H1 (cell line): ENCODE measurements at regions not wholly inside any gene's neighbourhood (a gene's known extent, or its start where the extent isn't known, plus 50 kb on each side); places are given as distances from the start of the nearest gene placed in this dataset.

ENCODE experiments used
- CTCF ChIA-PET: fragments of 300-600 bp; sonication (Branson Sonifier 250); formaldehyde crosslinking; loops from one replicate; lab custom pipeline; 2021; ENCODE audit not compliant: partially characterized antibody; lab: Charles Lee
- POLR2A ChIA-PET: fragments of 300-600 bp; sonication (Branson Sonifier 250); formaldehyde crosslinking; loops from one replicate; lab custom pipeline; 2021; ENCODE audit warnings: inconsistent platforms; ENCODE audit not compliant: partially characterized antibody; lab: Charles Lee
- DNase-seq, 2 experiments: peaks; one replicate each; pipeline versions ENCODE4 v3.0.0 to v3.0.0-alpha.2; 2010 to 2022; ENCODE audit warnings: low spot score in 2 of 2, low read depth in 1 of 2, mixed read lengths in 1 of 2
- FAIRE-seq: peaks from 2 replicates; lab custom pipeline; 2011; peaks lifted over from hg19 to GRCh38; lab: Jason Lieb, UNC
- H2AFZ ChIP-seq: 2 replicates; pipeline ENCODE4 v1.8.1; 2012; ENCODE audit warnings: low read length, inconsistent platforms
- H2AK5ac ChIP-seq: 2 replicates; pipeline ENCODE4 v1.6.1; 2013; ENCODE audit warnings: low read depth, low read length
- H2BK120ac ChIP-seq: replicated peaks from 2 replicates; pipeline ENCODE3; 2013; ENCODE audit warnings: low read depth, low read length, inconsistent platforms
- H2BK12ac ChIP-seq: 2 replicates; pipeline ENCODE4 v1.6.1; 2013; ENCODE audit warnings: low read depth, low read length
- H2BK15ac ChIP-seq: 2 replicates; pipeline ENCODE4 v1.6.1; 2013; ENCODE audit warnings: low read length
- H2BK20ac ChIP-seq: 2 replicates; pipeline ENCODE4 v1.6.1; 2013; ENCODE audit warnings: low read length
- H2BK5ac ChIP-seq: 2 replicates; pipeline ENCODE4 v1.6.1; 2013; ENCODE audit warnings: low read depth, low read length
- H3K14ac ChIP-seq: 2 replicates; pipeline ENCODE4 v1.6.1; 2013; ENCODE audit warnings: inconsistent platforms; ENCODE audit not compliant: insufficient read length
- H3K18ac ChIP-seq: 2 replicates; pipeline ENCODE4 v1.6.1; 2013; ENCODE audit warnings: low read length; ENCODE audit errors: extremely low read depth
- H3K23ac ChIP-seq: 2 replicates; pipeline ENCODE4 v1.6.1; 2013; ENCODE audit warnings: inconsistent platforms; ENCODE audit not compliant: insufficient read length
- H3K23me2 ChIP-seq: 2 replicates; pipeline ENCODE4 v1.6.1; 2013; ENCODE audit warnings: low read depth, low read length
- H3K27ac ChIP-seq: 2 replicates; pipeline ENCODE4 v1.6.1; 2011; ENCODE audit warnings: low read depth, low read length, inconsistent platforms
- H3K27me3 ChIP-seq, 4 experiments: replicated peaks in 1 of 4; 1 replicate in 1 of 4; 2 replicates in 3 of 4; pipeline versions ENCODE4 v1.6.1 to v1.8.1; 2011 to 2013; ENCODE audit warnings: low read length in 3 of 4, mild to moderate bottlenecking in 3 of 4, inconsistent platforms in 2 of 4, mixed read lengths in 2 of 4, moderate library complexity in 1 of 4; ENCODE audit not compliant: control insufficient read depth in 3 of 4, insufficient read depth in 3 of 4; ENCODE audit errors: extremely low read depth in 1 of 4
- H3K36me3 ChIP-seq, 4 experiments: 2 replicates each; pipeline versions ENCODE4 v1.6.1 to v1.8.1; 2011 to 2013; ENCODE audit warnings: mild to moderate bottlenecking in 4 of 4, low read length in 3 of 4, moderate library complexity in 2 of 4, control low read depth in 1 of 4, inconsistent platforms in 1 of 4; ENCODE audit not compliant: insufficient read depth in 4 of 4, control insufficient read depth in 2 of 4
- H3K4ac ChIP-seq: replicated peaks from 2 replicates; pipeline ENCODE3; 2013; ENCODE audit warnings: low read length, low read depth, mixed read lengths, inconsistent platforms; ENCODE audit not compliant: insufficient read length
- H3K4me1 ChIP-seq, 4 experiments: replicated peaks in 1 of 4; 1 replicate in 1 of 4; 2 replicates in 3 of 4; pipeline versions ENCODE4 v1.6.1 to v1.8.1; 2011 to 2013; ENCODE audit warnings: low read length in 3 of 4, inconsistent platforms in 2 of 4, mixed read lengths in 1 of 4; ENCODE audit not compliant: insufficient read depth in 4 of 4, control insufficient read depth in 3 of 4
- H3K4me2 ChIP-seq, 2 experiments: 2 replicates each; pipeline versions ENCODE4 v1.6.1 to v1.8.1; 2011 to 2013; ENCODE audit warnings: low read depth in 2 of 2, low read length in 2 of 2, control low read depth in 1 of 2, inconsistent platforms in 1 of 2, mild to moderate bottlenecking in 1 of 2; ENCODE audit not compliant: insufficient read depth in 1 of 2
- H3K4me3 ChIP-seq, 4 experiments: fragments of 200-600, 300-600 bp in 1 of 4; sonication (generic), shearing (Covaris generic), sonication (Bioruptor Twin) in 1 of 4; 2 replicates each; pipeline versions ENCODE4 v1.5.1 to v1.8.1; 2011 to 2016; ENCODE audit warnings: low read length in 4 of 4, low read depth in 3 of 4, control low read depth in 2 of 4, inconsistent platforms in 2 of 4, mild to moderate bottlenecking in 2 of 4, mixed read lengths in 1 of 4, moderate library complexity in 1 of 4; ENCODE audit not compliant: insufficient read depth in 2 of 4; ENCODE audit errors: extremely low read depth in 1 of 4
- H3K56ac ChIP-seq: replicated peaks from 2 replicates; pipeline ENCODE3; 2013; ENCODE audit warnings: low read depth, mild to moderate bottlenecking, mixed read lengths, low read length, inconsistent platforms; ENCODE audit not compliant: insufficient read length
- H3K79me1 ChIP-seq: 2 replicates; pipeline ENCODE4 v1.6.1; 2013; ENCODE audit warnings: low read depth, low read length, control low read depth
- H3K79me2 ChIP-seq, 2 experiments: 2 replicates each; pipeline versions ENCODE4 v1.6.1 to v1.8.1; 2012 to 2013; ENCODE audit warnings: low read length in 2 of 2, mild to moderate bottlenecking in 2 of 2, inconsistent platforms in 1 of 2; ENCODE audit not compliant: insufficient read depth in 2 of 2, control insufficient read depth in 1 of 2
- H3K9ac ChIP-seq, 4 experiments: replicated peaks in 1 of 4; 1 replicate in 1 of 4; 2 replicates in 3 of 4; pipeline versions ENCODE4 v1.6.1 to v1.8.1; 2011 to 2013; ENCODE audit warnings: low read depth in 3 of 4, low read length in 3 of 4, control low read depth in 2 of 4, mild to moderate bottlenecking in 2 of 4, moderate library complexity in 2 of 4, inconsistent platforms in 1 of 4; ENCODE audit errors: extremely low read depth in 1 of 4
- H3K9me3 ChIP-seq, 2 experiments: 2 replicates each; pipeline versions ENCODE4 v1.6.1 to v1.8.1; 2012 to 2013; ENCODE audit warnings: mild to moderate bottlenecking in 2 of 2, moderate library complexity in 2 of 2, control low read depth in 1 of 2, inconsistent platforms in 1 of 2, low read depth in 1 of 2, low read length in 1 of 2, mixed read lengths in 1 of 2; ENCODE audit not compliant: insufficient read depth in 2 of 2
- H4K20me1 ChIP-seq, 2 experiments: replicated peaks in 1 of 2; 2 replicates each; pipeline versions ENCODE3 to v1.8.1; 2011 to 2013; ENCODE audit warnings: inconsistent platforms in 2 of 2, low read length in 2 of 2, mild to moderate bottlenecking in 1 of 2; ENCODE audit not compliant: insufficient read depth in 2 of 2, control insufficient read depth in 1 of 2
- H4K5ac ChIP-seq: 2 replicates; pipeline ENCODE4 v1.6.1; 2013; ENCODE audit warnings: low read length, low read depth, mixed read lengths, inconsistent platforms; ENCODE audit not compliant: insufficient read length
- H4K8ac ChIP-seq: 2 replicates; pipeline ENCODE4 v1.8.0; 2013; ENCODE audit warnings: mild to moderate bottlenecking, moderate library complexity, low read length, inconsistent platforms; ENCODE audit not compliant: insufficient read depth; ENCODE audit errors: extremely low read depth
- H4K91ac ChIP-seq: replicated peaks from 2 replicates; pipeline ENCODE3; 2013; ENCODE audit warnings: low read length, mixed read lengths, inconsistent platforms; ENCODE audit not compliant: insufficient read length
- ASH2L ChIP-seq: fragments of 200-600, 300-600 bp; sonication (generic); IDR thresholded peaks from one replicate; pipeline ENCODE4 v1.7.1; 2017; ENCODE audit warnings: low read length
- BCL11A ChIP-seq, 2 experiments: IDR thresholded peaks; one replicate each; pipeline ENCODE4 v1.6.1; 2011; ENCODE audit warnings: low read depth in 2 of 2, low read length in 2 of 2, mild to moderate bottlenecking in 2 of 2
- CEBPB ChIP-seq: IDR thresholded peaks from 2 replicates; pipeline ENCODE4 v1.6.1; 2012; ENCODE audit warnings: low read depth, low read length
- EZH2 ChIP-seq: fragments of 200-600 bp; sonication (generic); IDR thresholded peaks from 2 replicates; pipeline ENCODE4 v1.7.1; 2012; ENCODE audit warnings: low read depth, mild to moderate bottlenecking, moderate library complexity, low read length, inconsistent platforms; ENCODE audit not compliant: severe bottlenecking
- FOSL1 ChIP-seq: IDR thresholded peaks from 2 replicates; pipeline ENCODE4 v1.6.1; 2011; ENCODE audit warnings: mild to moderate bottlenecking, low read depth, low read length, moderate library complexity; ENCODE audit not compliant: insufficient read depth
- GTF2F1 ChIP-seq: IDR thresholded peaks from 2 replicates; pipeline ENCODE4 v1.6.1; 2012; ENCODE audit warnings: low read depth, low read length, improper control_type of control experiment, borderline replicate concordance
- NRF1 ChIP-seq: IDR thresholded peaks from 2 replicates; pipeline ENCODE4 v1.6.1; 2011; ENCODE audit warnings: mild to moderate bottlenecking, low read depth, low read length, improper control_type of control experiment
- PHF8 ChIP-seq: fragments of 200-600 bp; sonication (generic); conservative IDR thresholded peaks from 2 replicates; pipeline ENCODE4 v1.7.1; 2012; ENCODE audit warnings: low read depth, mild to moderate bottlenecking, inconsistent platforms, low read length, moderate library complexity
- RAD21 ChIP-seq, 2 experiments: IDR thresholded peaks in 1 of 2; conservative IDR thresholded peaks in 1 of 2; 2 replicates each; pipeline ENCODE4 v1.6.1; 2011; ENCODE audit warnings: low read depth in 2 of 2, low read length in 2 of 2, improper control_type of control experiment in 1 of 2, inconsistent platforms in 1 of 2, mild to moderate bottlenecking in 1 of 2, moderate library complexity in 1 of 2
- RNF2 ChIP-seq: fragments of 200-900, 300-1000 bp; sonication (generic); IDR thresholded peaks from 2 replicates; pipeline ENCODE4 v1.7.1; 2016; ENCODE audit warnings: borderline replicate concordance, low read depth, mild to moderate bottlenecking, antibody characterized with exemption, low read length; ENCODE audit not compliant: poor library complexity, severe bottlenecking; ENCODE audit errors: missing control alignments
- WGBS, 2 experiments: shearing (Covaris generic) in 1 of 2; methylation state at CpG; one replicate each; pipeline versions ENCODE4 v1.1.6 to v1.1.7; 2013 to 2015; ENCODE audit warnings: low lambda C conversion rate in 2 of 2, mixed read lengths in 2 of 2, inconsistent platforms in 1 of 2, low coverage in 1 of 2, missing lambda C conversion rate in 1 of 2; ENCODE audit not compliant: insufficient replicate concordance in 2 of 2, insufficient coverage in 1 of 2, insufficient read length in 1 of 2; ENCODE audit errors: extremely low coverage in 1 of 2, missing lambda C conversion rate in 1 of 2; 5-methylcytosine and 5-hydroxymethylcytosine counted together
- TF ChIP-seq, protein P1 (sequence below): IDR thresholded peaks from 2 replicates; pipeline ENCODE4 v1.6.1; 2011; ENCODE audit warnings: low read depth, mild to moderate bottlenecking, low read length; ENCODE audit not compliant: insufficient read depth
- TF ChIP-seq, protein P2 (sequence below): IDR thresholded peaks from 2 replicates; pipeline ENCODE4 v1.6.1; 2011; ENCODE audit warnings: low read length, improper control_type of control experiment

DNA sequence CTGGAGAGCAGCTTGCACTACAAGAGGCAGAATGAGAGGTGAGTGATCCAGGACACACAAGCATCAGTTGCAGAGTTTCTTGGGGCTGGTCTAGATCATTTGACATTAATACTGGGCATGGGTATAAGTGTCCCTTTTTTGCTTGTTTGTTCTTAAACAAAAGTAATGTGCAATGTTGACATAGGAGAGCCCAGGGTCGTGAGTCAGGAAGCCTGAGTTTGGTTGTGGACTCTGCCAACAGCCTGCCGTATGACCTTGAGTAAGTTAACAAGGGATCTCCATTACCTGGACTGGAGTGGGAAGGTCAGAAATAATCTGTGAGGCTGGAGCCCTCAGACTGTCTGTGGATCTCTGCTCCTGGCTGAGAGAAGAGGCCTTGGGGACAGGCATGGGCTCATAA lies 170.3 kb downstream of the KCNA5 start:
- H3K23me2 ChIP-seq, result no peaks in the 10 kb centered on the region
- no peak overlapping the region for H2BK15ac ChIP-seq
- H3K9me3 ChIP-seq, result no peaks in the 10 kb centered on the region
- H2BK12ac ChIP-seq, result no peak overlapping the region
- H3K9ac ChIP-seq, result no peak overlapping the region
- no peaks in the 10 kb centered on the region for H3K36me3 ChIP-seq
- WGBS, 2 experiments, result 86% methylated on average over 2 of the region's 2 CpGs; no CpG with 5 or more reads in 1 of the 2 experiments
- H2BK5ac ChIP-seq, result no peak overlapping the region
- H4K8ac ChIP-seq, result no peak overlapping the region
- H3K4ac ChIP-seq, result no peak overlapping the region
- H3K56ac ChIP-seq, result no peak overlapping the region
- H3K4me3 ChIP-seq, result no peak overlapping the region
- H3K23ac ChIP-seq, result no peak overlapping the region
- no peak overlapping the region for H4K5ac ChIP-seq
- H2AK5ac ChIP-seq, result no peak overlapping the region
- CTCF ChIA-PET, result interaction anchor here (2.3 kb wide), 1 partner anchor 215 kb away, joined by 8 read pairs; no protein-coding TSS in a partner anchor
- no peak for DNase-seq
- no peak overlapping the region for H2AFZ ChIP-seq
- H3K27ac ChIP-seq, result no peak overlapping the region
- no peak overlapping the region for H4K91ac ChIP-seq
- no peaks in the 10 kb centered on the region for H3K79me2 ChIP-seq
- H3K79me1 ChIP-seq, result no peaks in the 10 kb centered on the region
- TF ChIP-seq RAD21 (IDR thresholded peaks at IDR 0.05 in 1 of 2, conservative IDR thresholded peaks at IDR 0.05 in 1 of 2; ENCODE audit: low read depth in 2 of 2, low read length in 2 of 2) (no peak), ASH2L (no peak), RNF2 (no peak), PHF8 (no peak), EZH2 (no peak), FOSL1 (no peak), BCL11A (IDR thresholded peaks at IDR 0.05; ENCODE audit: low read depth in 2 of 2, low read length in 2 of 2) (no peak), GTF2F1 (no peak), NRF1 (no peak), CEBPB (no peak)
- TF ChIP-seq, protein P1, sequence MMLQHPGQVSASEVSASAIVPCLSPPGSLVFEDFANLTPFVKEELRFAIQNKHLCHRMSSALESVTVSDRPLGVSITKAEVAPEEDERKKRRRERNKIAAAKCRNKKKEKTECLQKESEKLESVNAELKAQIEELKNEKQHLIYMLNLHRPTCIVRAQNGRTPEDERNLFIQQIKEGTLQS, result no peak
- TF ChIP-seq, protein P2, sequence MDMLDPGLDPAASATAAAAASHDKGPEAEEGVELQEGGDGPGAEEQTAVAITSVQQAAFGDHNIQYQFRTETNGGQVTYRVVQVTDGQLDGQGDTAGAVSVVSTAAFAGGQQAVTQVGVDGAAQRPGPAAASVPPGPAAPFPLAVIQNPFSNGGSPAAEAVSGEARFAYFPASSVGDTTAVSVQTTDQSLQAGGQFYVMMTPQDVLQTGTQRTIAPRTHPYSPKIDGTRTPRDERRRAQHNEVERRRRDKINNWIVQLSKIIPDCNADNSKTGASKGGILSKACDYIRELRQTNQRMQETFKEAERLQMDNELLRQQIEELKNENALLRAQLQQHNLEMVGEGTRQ, result no peak
- TF ChIP-seq, all 59 proteins: peak for 0
- Histone ChIP-seq H3K4me1 (no peaks in the 10 kb centered on the region), H3K27me3 (peaks cover 0 to 4% (median 0%) of the 10 kb centered on the region in 4 experiments; a peak in 1 of 7 replicates), H3K18ac (no peak overlapping the region), H2BK120ac (no peak overlapping the region), H4K20me1 (no peaks in the 10 kb centered on the region), H3K4me2 (no peak overlapping the region), H2BK20ac (no peak overlapping the region), H3K14ac (no peak overlapping the region)
- POLR2A ChIA-PET, result no interaction called here
- FAIRE-seq, result no peak
